ENCODE measurements at regions not wholly inside any gene's neighbourhood (a gene's known extent, or its start where the extent isn't known, plus 50 kb on each side); places are given as distances from the start of the nearest gene placed in this dataset.

- TF ChIP-seq EZH2 (IDR thresholded peaks at IDR 0.05) (no peak), POLR2AphosphoS5 (IDR thresholded peaks at IDR 0.05; ENCODE audit: borderline replicate concordance, low read depth, low read length) (no peak), FOXP2 (optimal IDR thresholded peaks at IDR 0.05; ENCODE audit: control extremely low read depth, extremely low read length, insufficient read depth) (no peak)
Measured at GRCh38 chr5:52624291-52624690, 163.4 kb upstream of the ITGA1 start.

Data from SK-N-MC (cell line).